OCI-LY7 (cell line): ENCODE measurements at regions not wholly inside any gene's neighbourhood (a gene's known extent, or its start where the extent isn't known, plus 50 kb on each side); places are given as distances from the start of the nearest gene placed in this dataset.
"Not testable (repeated sequence)": the region's sequence is repeated elsewhere in the genome, so short reads cannot be mapped to it uniquely, and the experiment has no call there.

Experiments used
- CTCF ChIP-seq: fragments of 200-600 bp; sonication (generic); conservative IDR thresholded peaks from 2 replicates; pipeline ENCODE4 v1.5.1; 2014; ENCODE audit warnings: mild to moderate bottlenecking, antibody characterized with exemption, low read length, moderate library complexity, mixed read lengths
- EZH2phosphoT487 ChIP-seq: fragments of 200-600 bp; sonication (generic); IDR thresholded peaks from 2 replicates; pipeline ENCODE4 v1.6.1; 2018; ENCODE audit warnings: low read depth, borderline replicate concordance, mild to moderate bottlenecking, mixed run types, antibody characterized with exemption, low read length, moderate library complexity, mixed read lengths

GRCh38 chr4:3627967-3628867, 96.0 kb upstream of the LRPAP1 start:
- not testable (repeated sequence) for TF ChIP-seq CTCF, EZH2phosphoT487
